Gastroesophageal sphincter (tissue), 4 donors: ENCODE measurements at regions not wholly inside any gene's neighbourhood (a gene's known extent, or its start where the extent isn't known, plus 50 kb on each side); places are given as distances from the start of the nearest gene placed in this dataset.

ENCODE experiments used
- ATAC-seq: fragments of 150-250 bp; one replicate; pipeline ENCODE4 v1.9.1; 2016; ENCODE audit warnings: mild to moderate bottlenecking, moderate library complexity
- H3K27ac ChIP-seq, 4 donors: fragments of 200-600 bp; sonication (generic) in 3 of 4; 1 replicate in 3 of 4; 2 replicates in 1 of 4; pipeline ENCODE4 v1.5.1; 2016 to 2019
- H3K27me3 ChIP-seq: fragments of 200-600 bp; sonication (generic); one replicate; pipeline ENCODE4 v1.5.1; 2019
- H3K36me3 ChIP-seq, 2 donors: fragments of 200-600 bp; sonication (generic); one replicate each; pipeline ENCODE4 v1.5.1; 2019; ENCODE audit warnings: control low read depth in 1 of 2
- H3K4me1 ChIP-seq, 3 donors: fragments of 200-600 bp; sonication (generic); 1 replicate in 2 of 3; 2 replicates in 1 of 3; pipeline ENCODE4 v1.5.1; 2016 to 2019; ENCODE audit warnings: control low read depth in 2 of 3
- H3K4me3 ChIP-seq, 2 donors: fragments of 200-600 bp; sonication (generic); one replicate each; pipeline ENCODE4 v1.5.1; 2019; ENCODE audit warnings: mild to moderate bottlenecking in 1 of 2, moderate library complexity in 1 of 2
- H3K9me3 ChIP-seq, 3 donors: fragments of 200-600 bp; sonication (generic); one replicate each; pipeline ENCODE4 v1.5.1; 2017 to 2019; ENCODE audit warnings: control low read depth in 2 of 3
- EP300 ChIP-seq: sonication (generic); formaldehyde crosslinking; IDR thresholded peaks from one replicate; pipeline ENCODE4 v1.6.1; 2017; ENCODE audit warnings: antibody characterized with exemption, mild to moderate bottlenecking
- POLR2A ChIP-seq, 2 donors: fragments of 450-650 bp; IDR thresholded peaks; one replicate each; pipeline ENCODE4 v1.6.1; 2017; ENCODE audit warnings: antibody characterized with exemption in 2 of 2, mild to moderate bottlenecking in 2 of 2, moderate library complexity in 1 of 2
- POLR2AphosphoS5 ChIP-seq: sonication (generic); formaldehyde crosslinking; IDR thresholded peaks from one replicate; pipeline ENCODE4 v1.6.1; 2017; ENCODE audit warnings: antibody characterized with exemption
- WGBS, 2 donors: methylation state at CpG; one replicate each; pipeline ENCODE4 v1.1.5; 2018; ENCODE audit warnings: low coverage in 1 of 2; 5-methylcytosine and 5-hydroxymethylcytosine counted together
- TF ChIP-seq, protein P1 (sequence below), 4 experiments: fragments of 200-600 bp in 2 of 4; fragments of 450-650 bp in 2 of 4; sonication (generic) in 1 of 4; IDR thresholded peaks; one replicate each; pipeline ENCODE4 v1.5.1; 2017 to 2019; ENCODE audit warnings: antibody characterized with exemption in 4 of 4, mild to moderate bottlenecking in 2 of 4, moderate library complexity in 2 of 4

GRCh38 chr13:73138638-73139491 lies 80.1 kb downstream of the KLF5 start:
- Histone ChIP-seq H3K27ac (no peak overlapping the region), H3K4me3 (no peak overlapping the region), H3K4me1 (peaks cover 0 to 11% (median 0%) of the 10 kb centered on the region in 3 donors), H3K9me3 (no peaks in the 10 kb centered on the region), H3K27me3 (no peaks in the 10 kb centered on the region), H3K36me3 (no peaks in the 10 kb centered on the region)
- TF ChIP-seq, protein P1, sequence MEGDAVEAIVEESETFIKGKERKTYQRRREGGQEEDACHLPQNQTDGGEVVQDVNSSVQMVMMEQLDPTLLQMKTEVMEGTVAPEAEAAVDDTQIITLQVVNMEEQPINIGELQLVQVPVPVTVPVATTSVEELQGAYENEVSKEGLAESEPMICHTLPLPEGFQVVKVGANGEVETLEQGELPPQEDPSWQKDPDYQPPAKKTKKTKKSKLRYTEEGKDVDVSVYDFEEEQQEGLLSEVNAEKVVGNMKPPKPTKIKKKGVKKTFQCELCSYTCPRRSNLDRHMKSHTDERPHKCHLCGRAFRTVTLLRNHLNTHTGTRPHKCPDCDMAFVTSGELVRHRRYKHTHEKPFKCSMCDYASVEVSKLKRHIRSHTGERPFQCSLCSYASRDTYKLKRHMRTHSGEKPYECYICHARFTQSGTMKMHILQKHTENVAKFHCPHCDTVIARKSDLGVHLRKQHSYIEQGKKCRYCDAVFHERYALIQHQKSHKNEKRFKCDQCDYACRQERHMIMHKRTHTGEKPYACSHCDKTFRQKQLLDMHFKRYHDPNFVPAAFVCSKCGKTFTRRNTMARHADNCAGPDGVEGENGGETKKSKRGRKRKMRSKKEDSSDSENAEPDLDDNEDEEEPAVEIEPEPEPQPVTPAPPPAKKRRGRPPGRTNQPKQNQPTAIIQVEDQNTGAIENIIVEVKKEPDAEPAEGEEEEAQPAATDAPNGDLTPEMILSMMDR (IDR thresholded peaks at IDR 0.05) = no peak
- TF ChIP-seq POLR2AphosphoS5 (no peak), EP300 (no peak), POLR2A (IDR thresholded peaks at IDR 0.05) (no peak)
- WGBS, 2 donors = 70 to 71% methylated on average over 11 of the region's 11 CpGs
- ATAC-seq = no peak

DNA sequence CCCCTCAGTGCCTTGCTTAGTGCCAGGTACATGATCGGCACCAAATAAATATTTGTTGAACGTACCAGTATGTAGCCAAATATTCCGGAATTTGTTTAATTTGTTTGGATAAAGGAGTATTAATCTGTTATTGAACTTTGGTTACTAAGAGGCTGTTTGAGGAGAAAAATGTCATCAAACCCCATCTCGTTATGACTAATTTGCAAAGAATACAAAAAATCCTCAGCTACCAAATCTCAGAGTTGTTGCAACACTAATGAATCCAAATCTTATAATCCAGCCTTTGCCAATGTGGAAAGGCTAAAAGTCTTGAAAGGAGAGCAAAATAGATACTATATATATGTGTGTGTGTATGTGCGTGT lies 79.5 kb downstream of the KLF5 start:
- no peak overlapping the region for H3K4me3 ChIP-seq
- 82 to 96% methylated on average over 5 of the region's 5 CpGs for WGBS, 2 donors
- H3K36me3 ChIP-seq = no peaks in the 10 kb centered on the region
- no peak for ATAC-seq
- H3K27me3 ChIP-seq = no peaks in the 10 kb centered on the region
- no peak overlapping the region for H3K27ac ChIP-seq
- no peaks in the 10 kb centered on the region for H3K9me3 ChIP-seq
- peaks cover 0 to 11% (median 0%) of the 10 kb centered on the region in 3 donors for H3K4me1 ChIP-seq
- TF ChIP-seq POLR2A (IDR thresholded peaks at IDR 0.05) = no peak
- TF ChIP-seq, protein P1 (IDR thresholded peaks at IDR 0.05) = no peak
- no peak for TF ChIP-seq POLR2AphosphoS5
- no peak for TF ChIP-seq EP300

DNA sequence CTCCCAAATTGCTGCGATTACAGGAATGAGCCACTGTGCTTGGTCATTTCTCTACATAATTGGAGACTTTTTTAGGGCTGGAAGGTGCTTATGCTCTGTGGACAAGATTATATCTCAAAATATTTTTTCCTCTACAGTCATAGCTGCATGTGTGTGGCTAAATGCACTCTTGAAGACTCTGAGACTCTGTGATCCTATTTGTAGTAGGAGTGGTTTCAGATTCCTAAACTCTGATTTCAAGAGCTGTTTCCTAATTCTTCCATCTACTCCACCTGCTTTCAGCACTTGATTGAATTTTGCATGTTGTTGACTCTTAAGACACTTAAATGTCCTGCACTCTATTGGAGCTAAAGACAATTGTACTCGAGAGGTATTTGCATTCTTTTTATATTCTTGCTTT lies 78.0 kb downstream of the KLF5 start:
- H3K4me1 ChIP-seq = peaks cover 0 to 10% (median 0%) of the 10 kb centered on the region in 3 donors
- ATAC-seq = no peak
- H3K9me3 ChIP-seq = no peaks in the 10 kb centered on the region
- no peak overlapping the region for H3K27ac ChIP-seq
- WGBS, 2 donors = 75 to 92% methylated on average over 1 to 2 of the region's 2 CpGs
- no peaks in the 10 kb centered on the region for H3K36me3 ChIP-seq
- no peaks in the 10 kb centered on the region for H3K27me3 ChIP-seq
- H3K4me3 ChIP-seq = no peak overlapping the region
- TF ChIP-seq, protein P1 (IDR thresholded peaks at IDR 0.05) = no peak
- TF ChIP-seq POLR2AphosphoS5 = no peak
- TF ChIP-seq POLR2A (IDR thresholded peaks at IDR 0.05) = no peak
- no peak for TF ChIP-seq EP300

- Histone ChIP-seq H3K36me3 (no peaks in the 10 kb centered on the region), H3K27me3 (no peaks in the 10 kb centered on the region), H3K9me3 (no peaks in the 10 kb centered on the region), H3K27ac (no peak overlapping the region), H3K4me3 (no peak overlapping the region), H3K4me1 (no peaks in the 10 kb centered on the region)
- TF ChIP-seq POLR2A (IDR thresholded peaks at IDR 0.05) = no peak
- TF ChIP-seq, protein P1 (IDR thresholded peaks at IDR 0.05) = no peak
- TF ChIP-seq EP300 = no peak
- TF ChIP-seq POLR2AphosphoS5 = no peak
- no peak for ATAC-seq
- WGBS, 2 donors = 60 to 80% methylated on average over 1 of the region's 1 CpG
Measured at GRCh38 chr13:73133531-73133930, 74.7 kb downstream of the KLF5 start.

DNA sequence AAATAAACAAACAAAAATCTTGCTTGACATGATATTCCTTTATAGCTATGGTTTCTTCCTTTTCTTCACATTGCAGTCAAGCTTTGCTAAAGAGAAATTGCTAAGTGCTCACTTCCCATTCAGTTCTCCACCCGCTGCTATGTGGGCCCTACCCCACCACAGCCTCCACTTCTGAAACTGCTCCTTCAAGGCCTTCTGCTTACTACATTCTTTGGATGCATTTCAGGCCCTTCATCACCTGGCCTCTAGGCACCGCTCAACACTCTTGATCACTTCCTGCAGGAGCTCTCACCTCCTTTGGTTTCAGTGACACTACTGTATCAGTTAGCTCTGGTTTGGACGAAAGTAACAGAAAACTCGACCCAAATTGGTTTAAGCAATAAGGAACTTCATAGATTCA lies 72.4 kb downstream of the KLF5 start:
- no peaks in the 10 kb centered on the region for H3K9me3 ChIP-seq
- no peaks in the 10 kb centered on the region for H3K4me1 ChIP-seq
- H3K4me3 ChIP-seq = no peak overlapping the region
- no peaks in the 10 kb centered on the region for H3K36me3 ChIP-seq
- no peaks in the 10 kb centered on the region for H3K27me3 ChIP-seq
- TF ChIP-seq POLR2AphosphoS5 = no peak
- no peak for TF ChIP-seq EP300
- TF ChIP-seq POLR2A (IDR thresholded peaks at IDR 0.05) = no peak
- TF ChIP-seq, protein P1 (IDR thresholded peaks at IDR 0.05) = no peak
- no peak for ATAC-seq
- 83 to 84% methylated on average over 4 of the region's 4 CpGs for WGBS, 2 donors
- H3K27ac ChIP-seq = no peak overlapping the region
